ENCODE measurements at regions not wholly inside any gene's neighbourhood (a gene's known extent, or its start where the extent isn't known, plus 50 kb on each side); places are given as distances from the start of the nearest gene placed in this dataset.

DNA sequence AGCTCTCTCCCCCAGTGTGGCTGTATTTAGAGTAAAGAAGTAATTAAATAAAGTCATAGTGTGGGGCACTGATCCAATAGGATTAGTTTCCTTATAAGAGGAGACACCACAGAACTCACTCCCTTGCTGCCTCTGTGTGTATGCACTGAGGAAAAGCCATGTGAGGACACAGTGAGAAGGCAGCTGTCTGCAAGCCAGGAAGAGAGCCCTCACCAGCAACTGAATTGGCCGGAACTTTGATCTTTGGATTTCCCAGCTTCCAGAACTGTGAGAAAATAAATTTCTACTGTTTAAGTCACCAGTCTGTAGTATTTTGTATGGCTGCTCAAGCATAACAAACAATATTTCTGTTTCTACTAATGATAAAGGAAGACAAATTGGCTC is 368.7 kb upstream of the PRICKLE1 start:
- no peak overlapping the region for H3K4me2 ChIP-seq (ENCODE audit: insufficient read depth, insufficient read length, low read length)
- H3K27ac ChIP-seq (ENCODE audit: insufficient read length, low read depth, low read length), result no peak overlapping the region
- no peak overlapping the region for H2BK120ac ChIP-seq (ENCODE audit: low read depth, low read length, poor library complexity, severe bottlenecking)
- no peaks in the 10 kb centered on the region for H3K23me2 ChIP-seq (ENCODE audit: insufficient read length, low read depth, low read length, poor library complexity, severe bottlenecking)
- H4K91ac ChIP-seq (ENCODE audit: insufficient read length, low read depth, low read length), result no peak overlapping the region
- H4K20me1 ChIP-seq (ENCODE audit: control insufficient read depth, insufficient read depth, insufficient read length), result no peaks in the 10 kb centered on the region
- H2BK20ac ChIP-seq (ENCODE audit: low read depth, low read length, poor library complexity, severe bottlenecking), result no peak overlapping the region
- no peaks in the 10 kb centered on the region for H3K9me3 ChIP-seq (ENCODE audit: control insufficient read depth, low read depth, low read length)
- H3T11ph ChIP-seq (ENCODE audit: low read length), result no peak overlapping the region
- H2AFZ ChIP-seq (ENCODE audit: low read length), result no peak overlapping the region
- H3K4me3 Mint-ChIP-seq, result no peak overlapping the region
- H3K27ac Mint-ChIP-seq, result 0 out of 7 replicates have a peak overlapping the region, but pooled peaks of 1 of the 3 experiments have one; percentile 57
- no peak overlapping the region for H3K4ac ChIP-seq (ENCODE audit: low read depth, low read length)
- H4K5ac ChIP-seq (ENCODE audit: insufficient read length, low read depth, low read length), result no peak overlapping the region
- no peak overlapping the region for H3K18ac ChIP-seq (ENCODE audit: insufficient read length, low read depth, low read length)
- no peak for TF ChIP-seq CTCF (conservative IDR thresholded peaks at IDR 0.05)
- WGBS (ENCODE audit: extremely low coverage, insufficient read length, low lambda C conversion rate), result no CpG with 5 or more reads among the region's 1 CpG
- H3K27me3 ChIP-seq (ENCODE audit: insufficient read depth, low read length), result no peaks in the 10 kb centered on the region
- DNase-seq, result no peak
- H3K9me3 Mint-ChIP-seq, result peaks cover 8 to 13% of the 10 kb centered on the region in 2 experiments
- H3K4me1 Mint-ChIP-seq, result no peaks in the 10 kb centered on the region
- H3K9ac ChIP-seq (ENCODE audit: extremely low read depth, insufficient read length, low read length), result no peak overlapping the region
- no peak overlapping the region for H2BK15ac ChIP-seq (ENCODE audit: low read depth, low read length)
- H3K56ac ChIP-seq (ENCODE audit: insufficient read length, low read depth, low read length), result no peak overlapping the region
- H3K14ac ChIP-seq (ENCODE audit: insufficient read depth, low read length), result no peak overlapping the region
- H2AK5ac ChIP-seq (ENCODE audit: insufficient read length, low read length), result no peak overlapping the region
- H2BK5ac ChIP-seq (ENCODE audit: insufficient read length, low read length), result no peak overlapping the region
- peaks cover 0 to 14% (median 6%) of the 10 kb centered on the region in 3 experiments; a peak in 4 of 7 replicates for H3K36me3 Mint-ChIP-seq (ENCODE audit: insufficient read depth in 1 of 3, low read depth in 3 of 3)
- H3K4me1 ChIP-seq (ENCODE audit: insufficient read depth, low read length), result no peaks in the 10 kb centered on the region; the same call in 1 of the 2 replicates
- H4K8ac ChIP-seq (replicated peaks; ENCODE audit: insufficient read length, low read depth, low read length), result no peak overlapping the region
- H2BK12ac ChIP-seq (ENCODE audit: insufficient read length, low read depth, low read length), result no peak overlapping the region
- H3K27me3 Mint-ChIP-seq (ENCODE audit: low read depth), result no peaks in the 10 kb centered on the region
- H3K23ac ChIP-seq (ENCODE audit: insufficient read length, low read depth, low read length), result no peak overlapping the region
- H3K79me2 ChIP-seq (ENCODE audit: insufficient read depth, low read length), result no peaks in the 10 kb centered on the region
- H3K79me1 ChIP-seq (ENCODE audit: insufficient read depth, low read depth, low read length, poor library complexity, severe bottlenecking), result no peaks in the 10 kb centered on the region
